ENCODE measurements at regions not wholly inside any gene's neighbourhood (a gene's known extent, or its start where the extent isn't known, plus 50 kb on each side); places are given as distances from the start of the nearest gene placed in this dataset.

DNA sequence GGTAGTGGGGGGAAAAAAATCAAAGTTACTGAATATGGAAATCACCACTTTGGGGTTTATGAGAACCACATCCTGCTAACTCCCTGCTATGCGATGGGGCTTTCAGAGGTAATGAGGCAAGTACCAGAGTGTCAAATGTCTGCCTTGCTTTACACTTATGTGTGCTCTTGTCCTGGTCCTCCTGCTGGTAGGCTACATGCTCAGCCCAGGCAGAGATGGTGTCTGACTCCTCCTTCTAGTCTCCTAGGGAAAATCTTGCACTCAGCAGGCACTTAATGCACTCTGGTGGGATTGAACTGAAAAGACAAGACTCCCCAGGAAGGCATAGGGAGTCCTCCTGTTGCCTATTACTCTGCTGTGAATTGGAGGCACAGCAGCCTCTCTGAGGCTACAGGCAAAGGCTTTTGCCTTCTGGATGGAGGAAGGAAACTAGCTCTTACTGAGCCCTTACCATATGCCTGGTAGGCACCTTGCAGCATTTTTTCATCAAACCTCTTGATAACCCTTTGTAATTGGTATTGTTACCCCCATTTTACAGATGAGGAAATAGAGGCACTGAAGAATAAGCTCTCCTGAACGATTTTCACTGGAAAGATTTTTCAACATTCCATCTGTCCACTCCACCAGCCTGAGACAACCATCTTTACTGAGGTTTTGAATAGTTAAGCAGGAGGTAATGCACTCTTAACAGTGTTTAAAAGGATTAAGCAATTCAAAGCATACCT is 132.1 kb upstream of the PAX6 start:
- TF ChIP-seq CTCF (IDR thresholded peaks at IDR 0.05) (no peak), POLR2A (IDR thresholded peaks at IDR 0.05) (no peak)
